Activated naive CD8-positive, alpha-beta T cell treated with anti-CD3 and anti-CD28 coated beads for 36 hours (primary cell): ENCODE measurements at regions not wholly inside any gene's neighbourhood (a gene's known extent, or its start where the extent isn't known, plus 50 kb on each side); places are given as distances from the start of the nearest gene placed in this dataset.
"Not testable (repeated sequence)": the region's sequence is repeated elsewhere in the genome, so short reads cannot be mapped to it uniquely, and the experiment has no call there.

Experiments used
- DNase-seq: peaks from one replicate; pipeline ENCODE4 v3.0.0; 2021
- H3K27ac Mint-ChIP-seq: one replicate; pipeline ENCODE4 v1.8.0; 2022; ENCODE audit warnings: mild to moderate bottlenecking, moderate library complexity, mixed read lengths
- H3K27me3 Mint-ChIP-seq: one replicate; pipeline ENCODE4 v1.8.0; 2022; ENCODE audit warnings: mild to moderate bottlenecking, mixed read lengths
- H3K36me3 Mint-ChIP-seq: one replicate; pipeline ENCODE4 v1.8.0; 2021; ENCODE audit warnings: mild to moderate bottlenecking, mixed read lengths
- H3K4me1 Mint-ChIP-seq: one replicate; pipeline ENCODE4 v1.8.0; 2021; ENCODE audit warnings: mixed read lengths
- H3K4me3 Mint-ChIP-seq: one replicate; pipeline ENCODE4 v1.8.0; 2022; ENCODE audit warnings: mild to moderate bottlenecking, moderate library complexity, mixed read lengths
- H3K9me3 Mint-ChIP-seq: one replicate; pipeline ENCODE4 v1.8.0; 2022; ENCODE audit warnings: mixed read lengths

DNA sequence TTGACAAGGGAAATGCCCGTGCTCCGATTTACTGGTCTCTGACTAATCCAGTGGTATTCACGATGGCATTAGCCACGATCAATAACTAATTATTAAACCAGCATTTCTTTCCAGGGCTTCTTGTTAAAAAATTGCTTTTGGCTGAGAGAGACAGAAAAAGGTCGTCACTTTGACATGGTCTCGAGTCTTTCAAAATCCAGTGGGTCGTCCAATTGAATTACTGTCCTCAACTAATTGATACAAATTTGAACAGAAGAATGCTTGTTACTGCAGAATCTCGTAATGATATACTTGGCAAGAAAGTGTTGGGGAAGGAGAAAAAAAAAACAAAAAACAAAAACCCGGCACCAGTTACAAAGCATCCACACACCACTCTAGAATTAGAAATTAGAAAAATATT, 318.4 kb downstream of the NR2F2 start:
- H3K36me3 Mint-ChIP-seq, result peaks cover 1% of the 10 kb centered on the region
- DNase-seq, result no peak
- no peak overlapping the region for H3K27ac Mint-ChIP-seq
- peaks cover 3% of the 10 kb centered on the region for H3K27me3 Mint-ChIP-seq
- no peak overlapping the region for H3K4me3 Mint-ChIP-seq
- H3K4me1 Mint-ChIP-seq, result no peaks in the 10 kb centered on the region
- peaks cover 3% of the 10 kb centered on the region for H3K9me3 Mint-ChIP-seq

GRCh38 chr15:96657096-96657495, 326.6 kb downstream of the NR2F2 start:
- no peak overlapping the region for H3K27ac Mint-ChIP-seq
- no peak for DNase-seq
- H3K4me1 Mint-ChIP-seq, result no peaks in the 10 kb centered on the region
- peaks cover 3% of the 10 kb centered on the region for H3K27me3 Mint-ChIP-seq
- H3K9me3 Mint-ChIP-seq, result peaks cover 4% of the 10 kb centered on the region
- H3K36me3 Mint-ChIP-seq, result no peaks in the 10 kb centered on the region
- no peak overlapping the region for H3K4me3 Mint-ChIP-seq

- H3K9me3 Mint-ChIP-seq, H3K36me3 Mint-ChIP-seq, H3K4me1 Mint-ChIP-seq, H3K4me3 Mint-ChIP-seq, H3K27me3 Mint-ChIP-seq, H3K27ac Mint-ChIP-seq, DNase-seq: not testable (repeated sequence)
These were observed 336.5 kb downstream of the NR2F2 start for GRCh38 chr15:96666979-96667378.

GRCh38 chr15:96670389-96670788, 339.9 kb downstream of the NR2F2 start:
- DNase-seq, result no peak
- no peak overlapping the region for H3K4me3 Mint-ChIP-seq
- no peak overlapping the region for H3K27ac Mint-ChIP-seq
- no peaks in the 10 kb centered on the region for H3K27me3 Mint-ChIP-seq
- H3K9me3 Mint-ChIP-seq, result peaks cover 3% of the 10 kb centered on the region
- no peaks in the 10 kb centered on the region for H3K4me1 Mint-ChIP-seq
- no peaks in the 10 kb centered on the region for H3K36me3 Mint-ChIP-seq

- H3K27me3 Mint-ChIP-seq, result no peaks in the 10 kb centered on the region
These were observed 342.1 kb downstream of the NR2F2 start for GRCh38 chr15:96672629-96673028.

DNA sequence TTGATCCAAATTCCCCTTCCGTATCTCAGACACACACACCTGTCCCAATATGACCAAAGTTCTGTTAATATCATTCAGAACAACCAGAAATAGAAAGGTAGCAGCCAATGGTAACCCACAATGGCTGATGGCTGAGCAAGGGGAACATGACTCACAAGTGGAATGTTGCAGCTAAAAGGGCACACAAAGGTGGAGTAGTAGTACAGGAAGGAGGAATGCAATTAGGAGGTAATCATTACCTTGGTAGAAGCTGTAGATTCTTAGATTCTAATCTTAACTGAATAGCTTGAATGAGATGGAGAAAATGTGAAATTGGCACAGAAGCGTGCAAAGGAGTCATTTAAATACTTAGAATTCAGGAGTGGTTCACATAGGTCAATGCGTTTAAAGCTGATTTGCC, 347.9 kb downstream of the NR2F2 start:
- no peaks in the 10 kb centered on the region for H3K36me3 Mint-ChIP-seq
- H3K27me3 Mint-ChIP-seq, result no peaks in the 10 kb centered on the region
- no peaks in the 10 kb centered on the region for H3K4me1 Mint-ChIP-seq
- H3K27ac Mint-ChIP-seq, result no peak overlapping the region
- H3K4me3 Mint-ChIP-seq, result no peak overlapping the region
- no peak for DNase-seq
- no peaks in the 10 kb centered on the region for H3K9me3 Mint-ChIP-seq

More at GRCh38 chr15:96672629-96673028, 342.1 kb downstream of the NR2F2 start:
- Mint-ChIP-seq H3K36me3 (no peaks in the 10 kb centered on the region), H3K4me1 (no peaks in the 10 kb centered on the region), H3K4me3 (no peak overlapping the region), H3K27ac (no peak overlapping the region), H3K9me3 (no peaks in the 10 kb centered on the region)
- no peak for DNase-seq

DNA sequence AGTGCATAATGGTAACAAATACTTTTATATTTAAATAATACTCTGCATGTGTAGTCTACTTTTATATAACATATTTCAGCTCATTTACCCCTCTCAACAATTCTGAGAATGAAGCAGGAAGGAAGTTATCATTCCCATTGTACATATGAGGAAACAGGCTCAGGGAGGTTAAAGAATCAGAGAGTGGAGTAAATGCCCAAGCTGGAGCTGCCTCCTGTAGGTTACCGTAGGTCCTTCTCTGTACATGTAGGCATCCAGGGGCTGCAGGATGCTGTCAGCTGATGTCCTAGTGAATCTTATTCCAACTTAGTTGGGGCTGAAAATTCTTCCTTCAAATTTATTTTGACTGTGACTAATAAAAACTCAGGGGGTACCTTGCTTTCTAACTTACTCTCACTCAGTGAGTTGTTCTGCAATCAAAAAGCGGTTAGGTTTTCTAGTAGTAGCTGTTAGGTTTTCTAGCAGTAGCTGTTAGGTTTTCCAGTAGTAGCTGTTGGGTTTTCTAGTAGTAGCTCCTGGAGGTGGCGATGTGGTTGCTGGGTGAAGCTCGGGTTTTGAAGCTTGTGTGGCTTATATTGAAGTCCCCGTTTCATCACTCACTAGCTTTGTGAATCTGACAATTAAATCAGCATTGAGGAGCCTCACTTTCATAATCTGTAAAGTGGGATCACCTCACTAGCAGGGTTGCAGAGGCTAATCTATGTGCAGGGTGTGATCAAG, 357.0 kb downstream of the NR2F2 start:
- H3K4me1 Mint-ChIP-seq, result no peaks in the 10 kb centered on the region
- no peak overlapping the region for H3K4me3 Mint-ChIP-seq
- no peaks in the 10 kb centered on the region for H3K36me3 Mint-ChIP-seq
- peaks cover 2% of the 10 kb centered on the region for H3K9me3 Mint-ChIP-seq
- H3K27me3 Mint-ChIP-seq, result no peaks in the 10 kb centered on the region
- DNase-seq, result no peak
- H3K27ac Mint-ChIP-seq, result no peak overlapping the region

- no peak overlapping the region for H3K4me3 Mint-ChIP-seq
- no peaks in the 10 kb centered on the region for H3K27me3 Mint-ChIP-seq
- H3K4me1 Mint-ChIP-seq, result no peaks in the 10 kb centered on the region
- no peak for DNase-seq
- H3K9me3 Mint-ChIP-seq, result peaks cover 2% of the 10 kb centered on the region
- no peaks in the 10 kb centered on the region for H3K36me3 Mint-ChIP-seq
- no peak overlapping the region for H3K27ac Mint-ChIP-seq
These were observed 360.2 kb downstream of the NR2F2 start for GRCh38 chr15:96690733-96691132.

- no peaks in the 10 kb centered on the region for H3K27me3 Mint-ChIP-seq
- peaks cover 2% of the 10 kb centered on the region for H3K9me3 Mint-ChIP-seq
- no peaks in the 10 kb centered on the region for H3K36me3 Mint-ChIP-seq
- no peak overlapping the region for H3K27ac Mint-ChIP-seq
- H3K4me3 Mint-ChIP-seq, result no peak overlapping the region
- H3K4me1 Mint-ChIP-seq, result no peaks in the 10 kb centered on the region
- DNase-seq, result no peak
These were observed 362.3 kb downstream of the NR2F2 start for GRCh38 chr15:96692826-96693225.

- Mint-ChIP-seq H3K27me3 (no peaks in the 10 kb centered on the region), H3K27ac (no peak overlapping the region), H3K4me3 (no peak overlapping the region), H3K9me3 (peaks cover 2% of the 10 kb centered on the region), H3K4me1 (no peaks in the 10 kb centered on the region), H3K36me3 (no peaks in the 10 kb centered on the region)
- DNase-seq, result no peak
These were observed 363.0 kb downstream of the NR2F2 start for GRCh38 chr15:96693515-96693914.

- DNase-seq, result no peak
- Mint-ChIP-seq H3K36me3 (no peaks in the 10 kb centered on the region), H3K27ac (no peak overlapping the region), H3K4me3 (no peak overlapping the region), H3K9me3 (peaks cover 2% of the 10 kb centered on the region), H3K27me3 (no peaks in the 10 kb centered on the region), H3K4me1 (no peaks in the 10 kb centered on the region)
These were observed 363.6 kb downstream of the NR2F2 start for GRCh38 chr15:96693990-96694517.

DNA sequence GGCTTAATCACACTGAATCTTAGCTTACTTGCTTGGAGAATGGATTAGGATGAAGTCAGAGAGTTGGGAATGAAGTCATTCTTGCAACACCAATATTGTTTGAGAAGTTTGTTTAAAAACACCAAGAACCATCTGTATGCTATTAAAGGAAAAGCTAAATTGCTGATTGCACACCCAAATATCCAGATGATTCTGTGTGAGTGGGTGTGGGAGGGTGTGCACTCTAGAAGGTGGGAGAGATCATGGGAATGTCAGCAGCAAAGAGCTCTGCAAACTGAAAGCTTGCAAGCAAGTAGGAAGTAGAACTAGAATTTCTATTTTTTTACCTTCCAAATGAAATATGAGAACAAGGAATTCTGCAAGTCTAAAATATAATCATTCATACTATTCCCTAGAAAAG, 364.9 kb downstream of the NR2F2 start:
- DNase-seq, result no peak
- no peaks in the 10 kb centered on the region for H3K9me3 Mint-ChIP-seq
- H3K36me3 Mint-ChIP-seq, result no peaks in the 10 kb centered on the region
- no peak overlapping the region for H3K4me3 Mint-ChIP-seq
- no peak overlapping the region for H3K27ac Mint-ChIP-seq
- no peaks in the 10 kb centered on the region for H3K4me1 Mint-ChIP-seq
- H3K27me3 Mint-ChIP-seq, result no peaks in the 10 kb centered on the region

DNA sequence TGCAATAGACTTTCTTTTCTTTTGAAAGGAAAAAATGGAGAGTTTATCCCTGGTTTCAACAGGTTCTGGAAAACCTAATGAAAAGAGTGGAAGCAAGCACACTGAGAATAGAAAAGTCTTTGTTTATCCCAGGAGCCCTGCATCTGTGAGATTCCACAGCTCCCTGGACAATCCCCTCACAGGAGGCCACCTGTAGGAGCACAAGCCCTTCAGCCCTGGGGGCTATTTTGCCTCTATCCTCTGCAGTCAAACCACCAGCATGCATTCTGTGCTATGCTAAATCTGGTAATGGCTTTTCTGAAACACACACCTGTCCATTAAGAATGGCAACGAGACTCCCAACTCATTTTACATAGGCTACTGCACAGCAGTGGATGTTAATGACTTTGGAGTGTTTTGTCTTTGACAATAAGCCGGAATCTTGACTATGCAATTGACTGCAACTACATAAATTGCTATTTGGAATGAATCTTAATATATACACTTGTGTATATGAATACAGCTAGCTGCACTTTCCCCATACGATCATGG, 369.4 kb downstream of the NR2F2 start:
- Mint-ChIP-seq H3K27ac (no peak overlapping the region), H3K4me1 (no peaks in the 10 kb centered on the region), H3K4me3 (no peak overlapping the region), H3K27me3 (peaks cover 9% of the 10 kb centered on the region), H3K9me3 (no peaks in the 10 kb centered on the region), H3K36me3 (no peaks in the 10 kb centered on the region)
- no peak for DNase-seq

DNA sequence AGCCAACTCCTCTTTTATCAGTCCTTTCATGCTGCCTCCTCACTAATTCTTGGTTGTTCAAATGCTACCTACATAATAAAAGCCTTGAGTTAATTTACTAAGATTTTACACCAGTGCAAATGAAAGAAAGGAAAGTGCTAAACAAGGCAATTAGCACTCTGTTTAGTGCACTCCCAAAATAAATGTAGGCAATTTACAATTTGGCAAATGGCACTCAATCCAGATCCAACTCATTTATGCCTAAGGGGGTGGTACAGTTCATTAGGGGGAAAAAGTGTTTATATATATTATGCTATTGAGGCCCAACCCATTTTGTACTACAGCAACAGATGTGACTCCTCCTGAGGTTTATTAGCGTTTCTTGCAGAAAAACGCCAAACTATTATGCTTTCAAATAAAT, 370.1 kb downstream of the NR2F2 start:
- H3K4me1 Mint-ChIP-seq, result no peaks in the 10 kb centered on the region
- no peak for DNase-seq
- H3K27me3 Mint-ChIP-seq, result peaks cover 9% of the 10 kb centered on the region
- H3K27ac Mint-ChIP-seq, result no peak overlapping the region
- no peak overlapping the region for H3K4me3 Mint-ChIP-seq
- H3K36me3 Mint-ChIP-seq, result no peaks in the 10 kb centered on the region
- no peaks in the 10 kb centered on the region for H3K9me3 Mint-ChIP-seq

DNA sequence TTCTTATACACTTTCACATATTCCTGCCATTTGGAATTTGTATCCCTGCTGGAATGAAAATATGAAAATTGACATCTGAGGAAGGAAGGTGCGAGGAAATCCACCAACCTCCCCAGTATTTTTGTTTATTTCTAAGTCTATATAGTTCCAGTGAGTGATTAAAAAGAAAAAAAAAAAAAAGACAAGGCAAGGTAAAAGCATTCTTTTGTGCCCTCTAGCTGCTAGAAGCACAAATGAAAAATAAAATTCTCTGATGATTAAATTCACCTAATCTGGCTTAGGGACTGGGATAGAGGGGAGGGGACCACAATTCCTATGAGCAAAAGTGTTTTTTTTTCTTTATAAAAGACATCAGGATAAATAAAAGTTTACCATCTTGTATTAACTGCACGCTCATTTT, 370.9 kb downstream of the NR2F2 start:
- H3K4me1 Mint-ChIP-seq, result no peaks in the 10 kb centered on the region
- H3K4me3 Mint-ChIP-seq, result no peak overlapping the region
- no peaks in the 10 kb centered on the region for H3K36me3 Mint-ChIP-seq
- no peaks in the 10 kb centered on the region for H3K9me3 Mint-ChIP-seq
- DNase-seq, result no peak
- H3K27ac Mint-ChIP-seq, result no peak overlapping the region
- H3K27me3 Mint-ChIP-seq, result peaks cover 9% of the 10 kb centered on the region

GRCh38 chr15:96701877-96702276, 371.4 kb downstream of the NR2F2 start:
- Mint-ChIP-seq H3K4me3 (no peak overlapping the region), H3K9me3 (no peaks in the 10 kb centered on the region), H3K36me3 (no peaks in the 10 kb centered on the region), H3K27me3 (peaks cover 13% of the 10 kb centered on the region), H3K27ac (no peak overlapping the region), H3K4me1 (no peaks in the 10 kb centered on the region)
- no peak for DNase-seq
